Spleen (tissue), 11 donors: ENCODE measurements at regions not wholly inside any gene's neighbourhood (a gene's known extent, or its start where the extent isn't known, plus 50 kb on each side); places are given as distances from the start of the nearest gene placed in this dataset.
"Not testable (repeated sequence)": the region's sequence is repeated elsewhere in the genome, so short reads cannot be mapped to it uniquely, and the experiment has no call there.

Source experiments
- DNase-seq: peaks from one replicate; pipeline ENCODE4 v3.0.0-alpha.2; 2020
- H3K27ac ChIP-seq, 8 donors: fragments of 200-600 bp; sonication (generic) in 7 of 8; 1 replicate in 4 of 8; 2 replicates in 4 of 8; pipeline versions ENCODE4 v1.5.0 to v1.8.0; 2016 to 2021; ENCODE audit warnings: inconsistent platforms in 4 of 8, mild to moderate bottlenecking in 4 of 8, moderate library complexity in 1 of 8
- H3K27me3 ChIP-seq, 7 donors: fragments of 200-600 bp; sonication (generic) in 6 of 7; replicated peaks in 1 of 7; 1 replicate in 4 of 7; 2 replicates in 3 of 7; pipeline versions ENCODE4 v1.5.0 to v1.8.0; 2016 to 2021; ENCODE audit warnings: inconsistent platforms in 3 of 7, mild to moderate bottlenecking in 1 of 7
- H3K36me3 ChIP-seq, 6 donors: fragments of 200-600 bp; sonication (generic) in 5 of 6; 1 replicate in 4 of 6; 2 replicates in 2 of 6; pipeline versions ENCODE4 v1.5.0 to v1.8.0; 2016 to 2021; ENCODE audit warnings: inconsistent platforms in 2 of 6
- H3K4me1 ChIP-seq, 6 donors: fragments of 200-600 bp; sonication (generic) in 5 of 6; 1 replicate in 3 of 6; 2 replicates in 3 of 6; pipeline versions ENCODE4 v1.5.0 to v1.8.0; 2016 to 2021; ENCODE audit warnings: inconsistent platforms in 3 of 6
- H3K4me3 ChIP-seq, 8 donors: fragments of 200-600 bp; sonication (generic) in 7 of 8; 1 replicate in 4 of 8; 2 replicates in 4 of 8; pipeline versions ENCODE4 v1.5.0 to v1.8.0; 2016 to 2021; ENCODE audit warnings: inconsistent platforms in 4 of 8, mild to moderate bottlenecking in 4 of 8, moderate library complexity in 2 of 8
- H3K9me3 ChIP-seq, 8 donors: fragments of 200-600 bp; sonication (generic) in 7 of 8; 1 replicate in 4 of 8; 2 replicates in 4 of 8; pipeline versions ENCODE4 v1.5.0 to v1.8.0; 2016 to 2021; ENCODE audit warnings: inconsistent platforms in 4 of 8
- CTCF ChIP-seq, 11 experiments: fragments of 200-600 bp in 7 of 11; fragments of 450-650 bp in 4 of 11; sonication (generic) in 4 of 11; IDR thresholded peaks in 8 of 11; conservative IDR thresholded peaks in 3 of 11; 1 replicate in 7 of 11; 2 replicates in 4 of 11; pipeline versions ENCODE4 v1.4.0 to v1.8.0; 2016 to 2021; ENCODE audit warnings: antibody characterized with exemption in 11 of 11, inconsistent platforms in 4 of 11, mild to moderate bottlenecking in 1 of 11
- POLR2A ChIP-seq, 3 donors: fragments of 450-650 bp; IDR thresholded peaks; one replicate each; pipeline ENCODE4 v1.5.1; 2017; ENCODE audit warnings: antibody characterized with exemption in 3 of 3, mild to moderate bottlenecking in 1 of 3
- POLR2AphosphoS5 ChIP-seq, 3 donors: sonication (generic); formaldehyde crosslinking; IDR thresholded peaks; one replicate each; pipeline ENCODE4 v1.5.1; 2017; ENCODE audit warnings: antibody characterized with exemption in 3 of 3
- WGBS, 5 donors: extraction: QIAGEN DNeasy Blood & Tissue Kit in 3 of 5; methylation state at CpG; one replicate each; pipeline versions ENCODE4 v1.1.5 to v1.1.7; 2013 to 2018; 5-methylcytosine and 5-hydroxymethylcytosine counted together
- intact Hi-C: fragments of 100-400 bp; cut with DNase I; formaldehyde crosslinking; loops from one replicate; pipeline ENCODE4 v1.15.0; 2023; ENCODE audit warnings: low total_unique reads
- donor health status: healthy with polysubstance abuse.
- donor health status: DM: no; HTN: no; CAD: no; lungs with moderate emphysema.
- donor health status: DM: no; HTN: no; CAD: no.
- donor health status: Bipolar disorder and iron deficiency.
- donor health status: healthy.
- donor health status: DM: no; HTN: no; CAD: no.
- donor health status: DM: yes; HTN: yes; CAD: no.

- intact Hi-C loops, result no loop called here
- DNase-seq, result no peak
- Histone ChIP-seq H3K9me3 (peaks cover 0 to 3% (median 0%) of the 10 kb centered on the region in 8 donors), H3K27me3 (no peaks in the 10 kb centered on the region), H3K36me3 (no peaks in the 10 kb centered on the region), H3K4me3 (no peak overlapping the region), H3K4me1 (no peaks in the 10 kb centered on the region), H3K27ac (no peak overlapping the region)
- 62 to 79% (median 69%) methylated on average over 3 of the region's 3 CpGs for WGBS, 5 donors
- no peak for TF ChIP-seq POLR2AphosphoS5 (IDR thresholded peaks at IDR 0.05)
- no peak for TF ChIP-seq POLR2A (IDR thresholded peaks at IDR 0.05)
- TF ChIP-seq CTCF (IDR thresholded peaks at IDR 0.05 in 8 of 11, conservative IDR thresholded peaks at IDR 0.05 in 3 of 11), result no peak
Measured at GRCh38 chr6:164612751-164613150, 696.7 kb downstream of the C6orf118 start.

- H3K27me3 ChIP-seq, intact Hi-C loops, H3K36me3 ChIP-seq, H3K4me1 ChIP-seq, H3K9me3 ChIP-seq, DNase-seq, H3K4me3 ChIP-seq, H3K27ac ChIP-seq: not testable (repeated sequence)
- WGBS, 5 donors, result 90 to 94% (median 92%) methylated on average over 15 of the region's 15 CpGs
Measured at GRCh38 chr6:164610859-164611258, 698.5 kb downstream of the C6orf118 start.

- intact Hi-C loops, H3K4me1 ChIP-seq, H3K4me3 ChIP-seq, H3K36me3 ChIP-seq, H3K27ac ChIP-seq, H3K9me3 ChIP-seq, H3K27me3 ChIP-seq, DNase-seq: not testable (repeated sequence)
- 91 to 96% (median 94%) methylated on average over 15 of the region's 15 CpGs for WGBS, 5 donors
Measured at GRCh38 chr6:164602415-164602814, 707.0 kb downstream of the C6orf118 start.

- Histone ChIP-seq H3K4me3 (no peak overlapping the region), H3K4me1 (no peaks in the 10 kb centered on the region), H3K9me3 (peaks cover 0 to 58% (median 39%) of the 10 kb centered on the region in 8 donors), H3K27ac (no peak overlapping the region), H3K27me3 (no peaks in the 10 kb centered on the region), H3K36me3 (no peaks in the 10 kb centered on the region)
- no peak for DNase-seq
- WGBS, 5 donors, result 55 to 84% (median 57%) methylated on average over 4 of the region's 4 CpGs
- intact Hi-C loops, result no loop called here
- TF ChIP-seq POLR2AphosphoS5 (IDR thresholded peaks at IDR 0.05) (no peak), CTCF (IDR thresholded peaks at IDR 0.05 in 8 of 11, conservative IDR thresholded peaks at IDR 0.05 in 3 of 11) (no peak), POLR2A (IDR thresholded peaks at IDR 0.05) (no peak)
Measured at GRCh38 chr6:164581563-164581962, 727.8 kb downstream of the C6orf118 start.

GRCh38 chr6:164579035-164579434, 730.4 kb downstream of the C6orf118 start:
- H3K9me3 ChIP-seq, result peaks cover 0 to 46% (median 36%) of the 10 kb centered on the region in 8 donors

More at GRCh38 chr6:164579035-164579434, 730.4 kb downstream of the C6orf118 start:
- no peak for DNase-seq
- WGBS, 5 donors, result 60 to 75% (median 68%) methylated on average over 3 of the region's 3 CpGs
- intact Hi-C loops, result no loop called here
- H3K4me1 ChIP-seq, result no peaks in the 10 kb centered on the region
- no peaks in the 10 kb centered on the region for H3K36me3 ChIP-seq
- no peaks in the 10 kb centered on the region for H3K27me3 ChIP-seq
- TF ChIP-seq POLR2AphosphoS5 (IDR thresholded peaks at IDR 0.05) (no peak), CTCF (IDR thresholded peaks at IDR 0.05 in 8 of 11, conservative IDR thresholded peaks at IDR 0.05 in 3 of 11) (no peak), POLR2A (IDR thresholded peaks at IDR 0.05) (no peak)
- H3K27ac ChIP-seq, result no peak overlapping the region
- no peak overlapping the region for H3K4me3 ChIP-seq
